ENCODE measurements at regions not wholly inside any gene's neighbourhood (a gene's known extent, or its start where the extent isn't known, plus 50 kb on each side); places are given as distances from the start of the nearest gene placed in this dataset.

DNA sequence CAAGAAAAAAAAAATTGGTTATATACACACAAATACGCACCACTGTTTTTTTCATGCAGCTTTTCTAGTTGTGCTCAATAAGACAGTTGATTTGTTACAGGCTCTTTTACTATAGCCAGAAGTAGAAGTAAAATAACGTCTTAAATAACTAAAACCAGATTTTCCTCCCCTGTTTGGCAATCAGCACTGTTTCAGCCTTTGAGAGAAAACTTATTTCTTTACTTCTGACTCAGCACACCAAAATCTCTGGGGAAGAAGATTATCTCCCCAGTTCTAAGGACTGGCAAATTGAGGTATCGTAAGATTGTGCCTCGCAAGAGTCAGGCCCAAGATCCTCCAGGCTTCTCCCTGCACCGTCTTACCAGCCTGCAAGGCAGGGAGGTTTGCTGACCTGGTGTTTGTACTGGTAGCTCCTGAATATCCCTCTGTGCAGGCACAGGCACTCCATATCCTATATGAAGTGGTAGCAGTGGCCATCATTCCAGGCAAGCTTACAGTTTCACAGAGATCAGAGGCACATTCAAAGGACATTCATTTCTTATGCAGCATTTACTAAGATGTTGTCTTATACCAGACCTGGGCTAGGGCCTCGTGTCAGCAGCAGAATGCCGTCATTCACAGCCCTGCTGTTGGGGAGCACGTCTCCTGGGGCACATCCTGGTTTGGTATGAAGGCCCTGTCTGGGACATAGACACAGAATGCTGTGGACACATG lies 268.2 kb downstream of the ZNF536 start:
- H3K27ac ChIP-seq (ENCODE audit: low read depth in 1 of 3, low read length in 2 of 3), result no peak overlapping the region
- H3K36me3 ChIP-seq (ENCODE audit: control insufficient read depth in 3 of 3, insufficient read depth in 2 of 3, low read depth in 1 of 3, low read length in 3 of 3), result no peaks in the 10 kb centered on the region
- no peaks in the 10 kb centered on the region for H3K9me3 ChIP-seq (ENCODE audit: control insufficient read depth in 2 of 2, insufficient read depth in 1 of 2, low read depth in 1 of 2, low read length in 1 of 2)
- DNase-seq (no peak), FAIRE-seq (no peak)
- H3K4me3 ChIP-seq (ENCODE audit: low read depth in 1 of 3, low read length in 3 of 3), result no peak overlapping the region
- H3K4me1 ChIP-seq (ENCODE audit: control insufficient read depth in 3 of 3, insufficient read depth in 2 of 3, low read depth in 1 of 3, low read length in 2 of 3), result no peaks in the 10 kb centered on the region
- H3K27me3 ChIP-seq (ENCODE audit: control insufficient read depth in 3 of 3, insufficient read depth in 3 of 3, low read length in 3 of 3), result no peaks in the 10 kb centered on the region
- 73 to 81% (median 80%) methylated on average over 8 of the region's 8 CpGs for WGBS, 3 donors

DNA sequence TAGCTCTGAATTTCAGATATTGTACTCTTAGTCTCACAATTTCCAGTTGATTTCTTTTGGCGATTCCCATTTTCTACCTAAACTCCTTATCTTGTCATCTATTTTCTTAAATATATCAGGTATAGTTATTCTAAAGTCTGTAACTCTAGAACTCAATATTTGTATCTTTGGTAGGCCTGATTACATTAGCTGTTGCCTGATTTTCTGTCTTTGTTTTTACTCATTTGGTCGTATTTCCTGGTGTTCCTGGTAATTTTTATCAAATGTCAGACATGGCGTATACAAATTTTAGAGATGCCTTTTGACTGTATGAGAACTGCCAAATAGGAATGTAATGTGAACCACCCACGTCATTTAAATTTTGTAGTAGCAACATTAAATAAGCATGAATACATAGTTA lies 266.7 kb downstream of the ZNF536 start:
- Histone ChIP-seq H3K27me3 (ENCODE audit: control insufficient read depth in 3 of 3, insufficient read depth in 3 of 3, low read length in 3 of 3) (no peaks in the 10 kb centered on the region), H3K36me3 (ENCODE audit: control insufficient read depth in 3 of 3, insufficient read depth in 2 of 3, low read depth in 1 of 3, low read length in 3 of 3) (no peaks in the 10 kb centered on the region), H3K27ac (ENCODE audit: low read depth in 1 of 3, low read length in 2 of 3) (no peak overlapping the region), H3K9me3 (ENCODE audit: control insufficient read depth in 2 of 2, insufficient read depth in 1 of 2, low read depth in 1 of 2, low read length in 1 of 2) (no peaks in the 10 kb centered on the region), H3K4me3 (ENCODE audit: low read depth in 1 of 3, low read length in 3 of 3) (no peak overlapping the region), H3K4me1 (ENCODE audit: control insufficient read depth in 3 of 3, insufficient read depth in 2 of 3, low read depth in 1 of 3, low read length in 2 of 3) (no peaks in the 10 kb centered on the region)
- 74 to 90% (median 86%) methylated on average over 4 of the region's 4 CpGs for WGBS, 3 donors
- FAIRE-seq, result no peak
- no peak for DNase-seq

DNA sequence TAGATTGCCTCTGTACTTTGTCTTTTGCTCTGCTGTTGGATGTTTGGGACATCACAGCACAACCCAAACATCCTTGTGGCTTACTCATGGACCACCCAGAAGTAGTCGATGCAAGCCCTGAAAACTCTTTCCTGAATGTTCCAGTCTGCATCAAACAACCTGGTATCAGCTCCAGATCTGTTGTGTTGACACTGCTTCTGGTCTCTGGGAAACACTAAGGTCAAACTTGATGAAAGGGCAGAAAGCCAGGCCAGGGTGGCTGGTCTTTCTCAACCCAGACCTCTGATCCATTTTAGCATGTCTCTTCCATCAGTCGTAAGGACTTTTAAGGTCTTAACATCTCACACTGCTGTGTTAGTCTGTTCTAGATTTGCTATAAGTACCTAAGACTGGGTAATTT lies 265.7 kb downstream of the ZNF536 start:
- Histone ChIP-seq H3K4me1 (ENCODE audit: control insufficient read depth in 3 of 3, insufficient read depth in 2 of 3, low read depth in 1 of 3, low read length in 2 of 3) (no peaks in the 10 kb centered on the region), H3K4me3 (ENCODE audit: low read depth in 1 of 3, low read length in 3 of 3) (no peak overlapping the region), H3K27me3 (ENCODE audit: control insufficient read depth in 3 of 3, insufficient read depth in 3 of 3, low read length in 3 of 3) (no peaks in the 10 kb centered on the region), H3K9me3 (ENCODE audit: control insufficient read depth in 2 of 2, insufficient read depth in 1 of 2, low read depth in 1 of 2, low read length in 1 of 2) (no peaks in the 10 kb centered on the region), H3K36me3 (ENCODE audit: control insufficient read depth in 3 of 3, insufficient read depth in 2 of 3, low read depth in 1 of 3, low read length in 3 of 3) (no peaks in the 10 kb centered on the region), H3K27ac (ENCODE audit: low read depth in 1 of 3, low read length in 2 of 3) (no peak overlapping the region)
- DNase-seq (no peak), FAIRE-seq (no peak)
- WGBS, 3 donors, result 61 to 81% (median 70%) methylated on average over 2 of the region's 2 CpGs

DNA sequence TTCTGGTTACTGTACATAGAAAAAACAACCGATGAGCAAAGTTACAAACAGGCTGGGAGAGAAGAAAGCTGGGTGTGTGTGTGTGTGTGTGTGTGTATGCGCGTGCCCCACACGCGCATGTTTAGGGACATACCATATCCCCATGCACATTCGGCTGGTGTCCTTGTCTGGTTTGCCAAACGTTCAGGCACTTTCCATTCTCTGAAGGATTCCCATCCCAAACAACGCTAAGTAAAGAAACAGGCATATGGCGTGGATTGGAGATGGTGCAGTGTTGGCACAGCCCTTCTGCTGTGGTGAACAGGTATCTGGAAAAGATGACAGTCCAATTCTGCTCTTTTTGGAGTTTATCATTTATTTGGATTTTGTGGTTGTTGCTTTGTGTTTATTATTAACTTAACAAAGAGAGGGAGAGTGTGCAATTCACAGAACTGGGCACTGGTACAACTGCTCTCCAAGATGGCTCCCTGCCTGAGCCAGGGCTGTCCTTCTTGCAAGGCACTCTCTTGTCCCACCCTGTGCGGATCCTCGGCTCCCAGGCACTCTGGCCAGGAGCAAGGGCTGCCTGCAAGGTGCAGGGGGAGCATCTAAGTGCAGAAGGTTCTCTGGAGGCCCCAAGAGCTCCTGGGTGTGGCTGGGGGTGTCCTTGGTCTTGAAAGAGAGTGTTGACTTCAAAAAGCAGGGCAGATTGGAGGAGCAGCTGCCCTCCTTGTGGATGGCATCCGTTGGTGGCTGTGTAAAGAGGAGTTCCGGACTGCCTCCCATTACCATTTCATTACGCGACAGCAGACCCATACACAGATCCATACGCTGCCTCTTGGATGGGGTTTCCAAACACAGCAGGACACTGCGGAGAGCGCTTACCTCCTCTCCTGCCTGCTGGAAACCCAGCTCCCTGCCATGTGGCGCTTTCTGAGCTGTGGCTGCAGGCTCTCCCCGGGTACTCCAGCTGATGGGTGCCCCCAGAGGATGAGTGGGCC lies 263.1 kb downstream of the ZNF536 start:
- FAIRE-seq, result no peak
- no peak for DNase-seq
- Histone ChIP-seq H3K36me3 (ENCODE audit: control insufficient read depth in 3 of 3, insufficient read depth in 2 of 3, low read depth in 1 of 3, low read length in 3 of 3) (no peaks in the 10 kb centered on the region), H3K27ac (ENCODE audit: low read depth in 1 of 3, low read length in 2 of 3) (no peak overlapping the region), H3K27me3 (ENCODE audit: control insufficient read depth in 3 of 3, insufficient read depth in 3 of 3, low read length in 3 of 3) (no peaks in the 10 kb centered on the region), H3K4me3 (ENCODE audit: low read depth in 1 of 3, low read length in 3 of 3) (no peak overlapping the region), H3K9me3 (ENCODE audit: control insufficient read depth in 2 of 2, insufficient read depth in 1 of 2, low read depth in 1 of 2, low read length in 1 of 2) (no peaks in the 10 kb centered on the region), H3K4me1 (ENCODE audit: control insufficient read depth in 3 of 3, insufficient read depth in 2 of 3, low read depth in 1 of 3, low read length in 2 of 3) (no peaks in the 10 kb centered on the region)
- WGBS, 3 donors, result 76 to 80% (median 77%) methylated on average over 20 of the region's 20 CpGs

DNA sequence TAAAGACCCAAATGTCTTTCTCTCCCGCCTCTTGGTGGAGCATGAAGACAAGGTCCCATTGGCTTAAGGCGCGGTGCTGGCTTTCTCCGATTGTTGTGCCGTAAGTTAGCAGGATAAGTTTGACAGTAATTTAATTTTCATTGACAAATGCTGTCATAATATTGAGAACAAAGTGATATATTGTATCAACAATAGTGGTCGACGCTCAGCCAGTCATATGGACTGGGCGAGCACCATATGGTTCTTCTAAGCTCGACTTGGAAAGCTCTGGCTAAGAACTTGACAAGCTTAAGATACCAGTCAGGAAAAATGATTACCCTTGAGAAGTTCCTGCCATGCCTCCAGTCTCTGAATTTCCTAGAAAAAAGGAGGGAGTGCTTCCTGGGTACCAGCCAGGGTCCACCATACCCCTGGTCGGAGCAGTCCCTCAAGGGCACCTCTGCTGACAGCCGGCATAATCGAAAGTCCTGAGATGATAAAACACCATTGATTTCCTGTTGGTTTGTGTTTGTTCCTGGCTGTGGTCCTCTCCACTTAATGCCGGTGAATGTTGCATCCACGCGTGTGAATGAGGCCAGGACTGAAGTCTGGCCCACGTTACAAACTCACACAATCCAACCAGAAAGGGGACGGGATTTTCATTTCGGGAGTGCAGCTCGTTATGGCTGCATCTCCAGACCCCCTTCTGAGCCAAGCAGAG lies 262.1 kb downstream of the ZNF536 start:
- WGBS, 3 donors, result 67 to 85% (median 79%) methylated on average over 19 of the region's 19 CpGs
- DNase-seq (no peak), FAIRE-seq (no peak)
- Histone ChIP-seq H3K27me3 (ENCODE audit: control insufficient read depth in 3 of 3, insufficient read depth in 3 of 3, low read length in 3 of 3) (no peaks in the 10 kb centered on the region), H3K9me3 (ENCODE audit: control insufficient read depth in 2 of 2, insufficient read depth in 1 of 2, low read depth in 1 of 2, low read length in 1 of 2) (no peaks in the 10 kb centered on the region), H3K27ac (ENCODE audit: low read depth in 1 of 3, low read length in 2 of 3) (no peak overlapping the region), H3K4me1 (ENCODE audit: control insufficient read depth in 3 of 3, insufficient read depth in 2 of 3, low read depth in 1 of 3, low read length in 2 of 3) (no peaks in the 10 kb centered on the region), H3K4me3 (ENCODE audit: low read depth in 1 of 3, low read length in 3 of 3) (no peak overlapping the region), H3K36me3 (ENCODE audit: control insufficient read depth in 3 of 3, insufficient read depth in 2 of 3, low read depth in 1 of 3, low read length in 3 of 3) (no peaks in the 10 kb centered on the region)

DNA sequence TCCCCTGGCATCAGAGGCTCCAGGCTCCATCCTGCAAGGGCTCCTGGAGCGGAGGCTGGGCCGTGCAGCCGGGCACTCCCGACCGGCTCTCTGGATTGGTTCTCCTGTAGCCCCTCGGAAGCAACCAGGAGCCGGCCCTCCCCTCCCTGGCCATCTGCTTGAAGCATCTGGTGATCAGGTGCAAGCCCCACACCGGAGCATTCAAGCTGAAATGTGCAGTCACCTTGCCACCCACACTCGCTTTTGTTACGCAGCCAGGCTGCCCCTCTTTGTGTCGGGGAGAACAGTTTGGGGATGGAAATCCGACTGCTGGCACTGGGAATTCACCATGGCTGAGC lies 258.8 kb downstream of the ZNF536 start:
- H3K9me3 ChIP-seq (ENCODE audit: control insufficient read depth in 2 of 2, insufficient read depth in 1 of 2, low read depth in 1 of 2, low read length in 1 of 2), result no peaks in the 10 kb centered on the region
- FAIRE-seq, result no peak
- DNase-seq, result no peak
- H3K4me1 ChIP-seq (ENCODE audit: control insufficient read depth in 3 of 3, insufficient read depth in 2 of 3, low read depth in 1 of 3, low read length in 2 of 3), result no peaks in the 10 kb centered on the region
- no peaks in the 10 kb centered on the region for H3K36me3 ChIP-seq (ENCODE audit: control insufficient read depth in 3 of 3, insufficient read depth in 2 of 3, low read depth in 1 of 3, low read length in 3 of 3)
- WGBS, 3 donors, result 88 to 90% (median 89%) methylated on average over 12 of the region's 12 CpGs
- no peak overlapping the region for H3K4me3 ChIP-seq (ENCODE audit: low read depth in 1 of 3, low read length in 3 of 3)
- H3K27me3 ChIP-seq (ENCODE audit: control insufficient read depth in 3 of 3, insufficient read depth in 3 of 3, low read length in 3 of 3), result no peaks in the 10 kb centered on the region
- H3K27ac ChIP-seq (ENCODE audit: low read depth in 1 of 3, low read length in 2 of 3), result no peak overlapping the region

DNA sequence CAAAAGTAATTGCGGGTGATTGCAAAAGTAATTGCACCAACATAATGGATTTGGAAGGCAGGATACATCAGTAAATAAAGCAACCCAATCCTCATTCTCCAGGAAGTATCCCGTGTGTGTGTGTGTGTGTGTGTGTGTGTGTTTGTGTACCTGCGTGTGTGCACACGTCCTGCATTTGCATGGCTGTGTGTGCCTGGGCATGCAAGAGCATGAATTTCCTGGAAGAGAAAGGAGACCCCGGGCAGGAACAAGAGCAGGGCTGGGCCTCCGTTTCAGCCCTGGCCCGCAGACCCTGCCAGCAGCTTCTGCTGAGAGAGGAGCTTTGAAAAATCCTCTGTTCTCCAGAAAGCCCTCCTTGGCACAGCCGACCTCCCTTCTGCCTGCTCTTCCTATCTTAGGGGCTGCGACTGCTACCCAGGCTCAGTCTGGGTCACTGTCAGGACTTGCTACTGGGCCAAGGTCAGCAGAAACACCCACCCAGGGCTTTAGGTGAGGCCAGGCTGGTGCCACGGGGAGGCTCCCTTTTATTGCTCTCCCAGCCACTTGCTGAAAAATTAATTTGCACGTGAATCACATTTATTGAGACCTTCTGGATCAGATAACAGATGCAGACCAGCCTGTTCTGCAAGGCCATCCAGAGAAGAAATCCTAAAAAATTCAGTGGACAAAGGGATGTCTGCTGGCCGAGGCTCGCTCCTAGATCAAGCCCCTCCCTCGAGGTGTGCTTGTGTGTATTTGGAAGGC lies 258.3 kb downstream of the ZNF536 start:
- H3K4me1 ChIP-seq (ENCODE audit: control insufficient read depth in 3 of 3, insufficient read depth in 2 of 3, low read depth in 1 of 3, low read length in 2 of 3), result no peaks in the 10 kb centered on the region
- no peaks in the 10 kb centered on the region for H3K9me3 ChIP-seq (ENCODE audit: control insufficient read depth in 2 of 2, insufficient read depth in 1 of 2, low read depth in 1 of 2, low read length in 1 of 2)
- DNase-seq, result no peak
- H3K27me3 ChIP-seq (ENCODE audit: control insufficient read depth in 3 of 3, insufficient read depth in 3 of 3, low read length in 3 of 3), result no peaks in the 10 kb centered on the region
- FAIRE-seq, result no peak
- no peak overlapping the region for H3K27ac ChIP-seq (ENCODE audit: low read depth in 1 of 3, low read length in 2 of 3)
- 48 to 60% (median 49%) methylated on average over 14 of the region's 14 CpGs for WGBS, 3 donors
- no peaks in the 10 kb centered on the region for H3K36me3 ChIP-seq (ENCODE audit: control insufficient read depth in 3 of 3, insufficient read depth in 2 of 3, low read depth in 1 of 3, low read length in 3 of 3)
- H3K4me3 ChIP-seq (ENCODE audit: low read depth in 1 of 3, low read length in 3 of 3), result no peak overlapping the region

DNA sequence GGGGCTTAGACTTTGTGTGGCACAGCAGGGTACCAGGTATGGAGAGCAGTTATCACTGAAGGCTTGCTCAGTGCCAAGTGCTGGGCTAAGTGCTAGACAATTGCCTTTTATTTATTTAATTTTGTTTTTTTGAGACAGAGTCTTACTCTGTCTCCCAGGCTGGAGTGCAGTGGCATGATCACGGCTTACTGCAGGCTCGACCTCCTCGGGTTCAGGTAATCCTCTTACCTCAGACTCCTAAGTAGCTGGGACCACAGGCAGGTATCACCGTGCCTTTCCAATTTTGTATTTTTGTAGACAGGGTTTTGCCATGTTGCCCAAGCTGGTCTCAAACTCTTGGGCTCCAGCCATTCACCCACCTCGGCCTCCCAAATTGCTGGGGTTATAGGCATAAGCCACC lies 256.9 kb downstream of the ZNF536 start:
- 79 to 89% (median 83%) methylated on average over 5 of the region's 5 CpGs for WGBS, 3 donors
- H3K27ac ChIP-seq (ENCODE audit: low read depth in 1 of 3, low read length in 2 of 3), result no peak overlapping the region

More for the DNA sequence above, 256.9 kb downstream of the ZNF536 start:
- no peaks in the 10 kb centered on the region for H3K36me3 ChIP-seq (ENCODE audit: control insufficient read depth in 3 of 3, insufficient read depth in 2 of 3, low read depth in 1 of 3, low read length in 3 of 3)
- DNase-seq, result no peak
- no peak for FAIRE-seq
- H3K4me1 ChIP-seq (ENCODE audit: control insufficient read depth in 3 of 3, insufficient read depth in 2 of 3, low read depth in 1 of 3, low read length in 2 of 3), result no peaks in the 10 kb centered on the region
- H3K27me3 ChIP-seq (ENCODE audit: control insufficient read depth in 3 of 3, insufficient read depth in 3 of 3, low read length in 3 of 3), result no peaks in the 10 kb centered on the region
- no peak overlapping the region for H3K4me3 ChIP-seq (ENCODE audit: low read depth in 1 of 3, low read length in 3 of 3)
- H3K9me3 ChIP-seq (ENCODE audit: control insufficient read depth in 2 of 2, insufficient read depth in 1 of 2, low read depth in 1 of 2, low read length in 1 of 2), result peaks cover 0 to 1% of the 10 kb centered on the region in 2 donors
